Endothelial cell of umbilical vein (primary cell): ENCODE measurements at regions not wholly inside any gene's neighbourhood (a gene's known extent, or its start where the extent isn't known, plus 50 kb on each side); places are given as distances from the start of the nearest gene placed in this dataset.

Experiments used
- BruUV-seq: library from RNA; stranded (reverse); fragments of 400-500 nt; replicated peaks from 2 replicates; lab custom pipeline; 2021; lab: Mats Ljungman, UMichigan
- CTCF ChIA-PET: fragments of 300-600, 350-600 bp; sonication (Branson Sonifier 250); formaldehyde crosslinking; loops from one replicate; lab custom pipeline; 2021; ENCODE audit warnings: antibody characterized with exemption, inconsistent platforms; lab: Charles Lee
- POLR2A ChIA-PET: fragments of 300-600, 350-600 bp; sonication (Branson Sonifier 250); formaldehyde crosslinking; loops from one replicate; lab custom pipeline; 2021; ENCODE audit warnings: antibody characterized with exemption, inconsistent platforms; lab: Charles Lee
- DNase-seq: peaks from one replicate; pipeline ENCODE4 v3.0.0-alpha.2; 2011; ENCODE audit warnings: low read depth, low spot score
- FAIRE-seq: peaks from 2 replicates; lab custom pipeline; 2011; peaks lifted over from hg19 to GRCh38; lab: Jason Lieb, UNC
- H2AFZ ChIP-seq: 2 replicates; pipeline ENCODE4 v1.6.0; 2012; ENCODE audit warnings: low read depth, low read length, control low read depth, inconsistent platforms
- H3K27ac ChIP-seq: 2 replicates; pipeline ENCODE4 v1.5.1; 2011; ENCODE audit warnings: low read depth, mild to moderate bottlenecking, control low read depth, low read length, moderate library complexity; ENCODE audit not compliant: insufficient read depth
- H3K27me3 ChIP-seq, 2 experiments: 2 replicates each; pipeline versions ENCODE4 v1.6.0 to v1.6.1; 2011; ENCODE audit warnings: low read length in 2 of 2, mixed read lengths in 1 of 2; ENCODE audit not compliant: control insufficient read depth in 2 of 2, insufficient read depth in 2 of 2
- H3K36me3 ChIP-seq, 2 experiments: 2 replicates in 1 of 2; 3 replicates in 1 of 2; pipeline ENCODE4 v1.5.1; 2011; ENCODE audit warnings: low read length in 2 of 2, mild to moderate bottlenecking in 1 of 2, moderate library complexity in 1 of 2; ENCODE audit not compliant: control insufficient read depth in 2 of 2, insufficient read depth in 2 of 2; ENCODE audit errors: extremely low read depth in 1 of 2
- H3K4me1 ChIP-seq: 3 replicates; pipeline ENCODE4 v1.5.1; 2011; ENCODE audit warnings: mild to moderate bottlenecking, low read length; ENCODE audit not compliant: control insufficient read depth, insufficient read depth; ENCODE audit errors: extremely low read depth
- H3K4me2 ChIP-seq: 2 replicates; pipeline ENCODE4 v1.6.1; 2011; ENCODE audit warnings: low read length, control low read depth, mixed read lengths; ENCODE audit not compliant: insufficient read depth
- H3K4me3 ChIP-seq, 3 experiments: fragments of 200-600 bp in 1 of 3; sonication (generic), shearing (Covaris generic) in 1 of 3; replicated peaks in 1 of 3; 2 replicates each; pipeline ENCODE4 v1.5.1; 2011 to 2016; ENCODE audit warnings: control low read depth in 3 of 3, low read length in 3 of 3, mild to moderate bottlenecking in 2 of 3, inconsistent platforms in 1 of 3, low read depth in 1 of 3, moderate library complexity in 1 of 3; ENCODE audit not compliant: insufficient read depth in 1 of 3
- H3K79me2 ChIP-seq: 2 replicates; pipeline ENCODE4 v1.6.0; 2012; ENCODE audit warnings: low read length, inconsistent platforms; ENCODE audit not compliant: control insufficient read depth, insufficient read depth
- H3K9ac ChIP-seq: replicated peaks from 2 replicates; pipeline ENCODE3; 2011; ENCODE audit warnings: low read length, control low read depth; ENCODE audit not compliant: insufficient read depth; ENCODE audit errors: extremely low read depth
- H3K9me1 ChIP-seq: replicated peaks from 3 replicates; pipeline ENCODE4 v1.6.0; 2011; ENCODE audit warnings: mild to moderate bottlenecking, low read length; ENCODE audit not compliant: control insufficient read depth, insufficient read depth; ENCODE audit errors: extremely low read depth
- H3K9me3 ChIP-seq: replicated peaks from 2 replicates; pipeline ENCODE4 v1.5.1; 2012; ENCODE audit warnings: low read length, inconsistent platforms; ENCODE audit not compliant: control insufficient read depth, insufficient read depth
- H4K20me1 ChIP-seq: replicated peaks from 2 replicates; pipeline ENCODE3; 2011; ENCODE audit warnings: mild to moderate bottlenecking, low read length; ENCODE audit not compliant: control insufficient read depth, insufficient read depth; ENCODE audit errors: extremely low read depth
- EZH2 ChIP-seq: IDR thresholded peaks from 2 replicates; pipeline ENCODE4 v1.6.1; 2012; ENCODE audit warnings: borderline replicate concordance, low read depth, mild to moderate bottlenecking, moderate library complexity, low read length, inconsistent platforms; ENCODE audit not compliant: severe bottlenecking
- FOS ChIP-seq: IDR thresholded peaks from 2 replicates; pipeline ENCODE4 v1.6.1; 2011; ENCODE audit warnings: mild to moderate bottlenecking, low read length, moderate library complexity, borderline replicate concordance; ENCODE audit not compliant: insufficient read depth
- GATA2 ChIP-seq: IDR thresholded peaks from 2 replicates; pipeline ENCODE4 v1.7.0; 2011; ENCODE audit warnings: low read depth, mild to moderate bottlenecking, moderate library complexity, mixed read lengths, low read length; ENCODE audit not compliant: insufficient read length, insufficient read depth
- JUN ChIP-seq: IDR thresholded peaks from 2 replicates; pipeline ENCODE4 v1.6.1; 2011; ENCODE audit warnings: borderline replicate concordance, low read depth; ENCODE audit not compliant: insufficient read length, insufficient read depth
- MAX ChIP-seq: IDR thresholded peaks from 2 replicates; pipeline ENCODE4 v1.6.1; 2011; ENCODE audit not compliant: insufficient read depth, insufficient read length
- MYC ChIP-seq: IDR thresholded peaks from one replicate; pipeline ENCODE4 v1.6.1; 2011; ENCODE audit warnings: mild to moderate bottlenecking, low read depth, low read length
- POLR2A ChIP-seq: IDR thresholded peaks from 2 replicates; pipeline ENCODE4 v1.6.1; 2012; ENCODE audit warnings: low read depth, mild to moderate bottlenecking, control low read depth, low read length
- POLR2AphosphoS5 ChIP-seq: IDR thresholded peaks from 2 replicates; pipeline ENCODE4 v1.6.1; 2012; ENCODE audit warnings: low read depth, mild to moderate bottlenecking, control low read depth, low read length, moderate library complexity; ENCODE audit not compliant: insufficient read depth
- dilution Hi-C: fragments of 300-500 bp; cut with MboI; formaldehyde crosslinking; loops from one replicate; pipeline ENCODE4 v1.15.0; 2019; ENCODE audit warnings: low sequenced_read_pairs; ENCODE audit not compliant: extremely low pct_ligation_motif_present
- intact Hi-C: fragments of 100-400 bp; cut with micrococcal nuclease; formaldehyde crosslinking; loops from one replicate; pipeline ENCODE4 v1.10.0; 2022
- TF ChIP-seq, protein P1 (sequence below), 2 donors: IDR thresholded peaks; 1 replicate in 1 of 2; 2 replicates in 1 of 2; pipeline ENCODE4 v1.5.1; 2011; ENCODE audit warnings: low read length in 2 of 2, mild to moderate bottlenecking in 2 of 2, moderate library complexity in 2 of 2, control low read depth in 1 of 2, inconsistent platforms in 1 of 2, low read depth in 1 of 2; ENCODE audit not compliant: insufficient read depth in 1 of 2; ENCODE audit errors: extremely low read depth in 1 of 2

DNA sequence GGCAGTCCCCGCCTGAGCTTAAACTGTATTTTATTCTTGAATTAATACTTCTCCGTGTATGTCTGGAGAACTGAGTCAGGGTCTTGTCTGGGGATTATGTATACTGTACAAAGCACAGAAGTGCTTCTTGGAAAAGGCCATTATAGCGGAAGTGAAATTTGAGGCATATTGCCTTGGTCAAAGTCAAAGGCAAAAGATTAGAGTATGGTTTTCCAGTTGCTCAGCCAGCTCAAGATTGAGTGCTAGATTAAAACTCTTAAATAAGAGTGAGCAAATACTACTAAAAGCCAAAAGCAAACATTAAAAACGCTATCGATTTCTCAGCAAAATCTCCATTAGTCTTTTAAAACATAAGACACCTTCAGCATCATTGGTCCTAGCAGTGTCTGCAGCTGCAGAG lies 207.7 kb upstream of the MAN1A1 start:
- no peaks in the 10 kb centered on the region for H3K9me1 ChIP-seq
- intact Hi-C loops (no loop called here), dilution Hi-C loops (no loop called here)
- no peaks in the 10 kb centered on the region for H3K79me2 ChIP-seq
- H2AFZ ChIP-seq, result no peak overlapping the region
- ChIA-PET CTCF (no interaction called here), POLR2A (no interaction called here)
- H3K36me3 ChIP-seq, result no peaks in the 10 kb centered on the region
- H3K4me2 ChIP-seq, result no peak overlapping the region
- no peak overlapping the region for H3K27ac ChIP-seq
- TF ChIP-seq MYC (no peak), POLR2A (no peak), EZH2 (no peak), FOS (no peak), JUN (no peak), GATA2 (no peak), POLR2AphosphoS5 (no peak)
- TF ChIP-seq, protein P1, sequence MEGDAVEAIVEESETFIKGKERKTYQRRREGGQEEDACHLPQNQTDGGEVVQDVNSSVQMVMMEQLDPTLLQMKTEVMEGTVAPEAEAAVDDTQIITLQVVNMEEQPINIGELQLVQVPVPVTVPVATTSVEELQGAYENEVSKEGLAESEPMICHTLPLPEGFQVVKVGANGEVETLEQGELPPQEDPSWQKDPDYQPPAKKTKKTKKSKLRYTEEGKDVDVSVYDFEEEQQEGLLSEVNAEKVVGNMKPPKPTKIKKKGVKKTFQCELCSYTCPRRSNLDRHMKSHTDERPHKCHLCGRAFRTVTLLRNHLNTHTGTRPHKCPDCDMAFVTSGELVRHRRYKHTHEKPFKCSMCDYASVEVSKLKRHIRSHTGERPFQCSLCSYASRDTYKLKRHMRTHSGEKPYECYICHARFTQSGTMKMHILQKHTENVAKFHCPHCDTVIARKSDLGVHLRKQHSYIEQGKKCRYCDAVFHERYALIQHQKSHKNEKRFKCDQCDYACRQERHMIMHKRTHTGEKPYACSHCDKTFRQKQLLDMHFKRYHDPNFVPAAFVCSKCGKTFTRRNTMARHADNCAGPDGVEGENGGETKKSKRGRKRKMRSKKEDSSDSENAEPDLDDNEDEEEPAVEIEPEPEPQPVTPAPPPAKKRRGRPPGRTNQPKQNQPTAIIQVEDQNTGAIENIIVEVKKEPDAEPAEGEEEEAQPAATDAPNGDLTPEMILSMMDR (IDR thresholded peaks at IDR 0.05; ENCODE audit: extremely low read depth in 1 of 2, insufficient read depth in 1 of 2, low read depth in 1 of 2, low read length in 2 of 2), result no peak
- H3K9me3 ChIP-seq, result no peaks in the 10 kb centered on the region
- no peaks in the 10 kb centered on the region for H4K20me1 ChIP-seq
- no peak overlapping the region for H3K4me3 ChIP-seq
- no peaks in the 10 kb centered on the region for H3K27me3 ChIP-seq
- no TSS peak for BruUV-seq
- H3K9ac ChIP-seq, result no peak overlapping the region
- FAIRE-seq (no peak), DNase-seq (no peak)
- H3K4me1 ChIP-seq, result no peaks in the 10 kb centered on the region

DNA sequence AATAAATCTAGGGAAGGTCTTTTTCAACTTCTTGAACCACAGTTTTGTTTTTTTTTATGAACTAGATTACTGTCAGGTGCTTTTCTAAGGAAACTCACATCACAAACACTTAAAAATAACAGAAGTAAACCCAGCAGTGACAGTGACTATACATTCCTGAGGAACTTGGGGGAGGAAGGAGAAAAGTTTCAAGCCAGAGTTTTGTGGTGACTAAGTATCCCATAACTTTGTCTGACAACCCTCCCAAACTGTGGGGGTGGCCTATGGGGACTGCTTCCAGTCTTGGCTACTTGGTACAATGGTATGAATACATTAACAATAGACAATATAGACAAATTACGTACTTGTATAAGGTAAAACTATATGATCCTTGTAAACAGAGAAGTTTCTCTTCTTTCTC lies 202.5 kb upstream of the MAN1A1 start:
- TF ChIP-seq POLR2A (no peak), POLR2AphosphoS5 (no peak), MAX (no peak), FOS (no peak), JUN (no peak), MYC (no peak)
- TF ChIP-seq, protein P1 (IDR thresholded peaks at IDR 0.05; ENCODE audit: extremely low read depth in 1 of 2, insufficient read depth in 1 of 2, low read depth in 1 of 2, low read length in 2 of 2), result no peak
- Histone ChIP-seq H3K4me1 (no peaks in the 10 kb centered on the region), H3K4me2 (no peak overlapping the region), H3K79me2 (no peaks in the 10 kb centered on the region), H3K4me3 (no peak overlapping the region), H3K9me1 (no peaks in the 10 kb centered on the region), H2AFZ (no peak overlapping the region), H3K9me3 (no peaks in the 10 kb centered on the region), H3K36me3 (no peaks in the 10 kb centered on the region), H4K20me1 (no peaks in the 10 kb centered on the region), H3K27ac (no peak overlapping the region), H3K9ac (no peak overlapping the region), H3K27me3 (no peaks in the 10 kb centered on the region)
- CTCF ChIA-PET, result no interaction called here
- FAIRE-seq (no peak), DNase-seq (no peak)
- intact Hi-C loops, result no loop called here
- POLR2A ChIA-PET, result no interaction called here
- dilution Hi-C loops, result no loop called here
- BruUV-seq, result no TSS peak
